SK-N-SH (cell line): ENCODE measurements at regions not wholly inside any gene's neighbourhood (a gene's known extent, or its start where the extent isn't known, plus 50 kb on each side); places are given as distances from the start of the nearest gene placed in this dataset.

Experiments
- CTCF ChIA-PET: fragments of 300-600, 350-600 bp; formaldehyde crosslinking; extraction: SDS; loops from one replicate; lab custom pipeline; 2021; lab: Yijun Ruan, JAX
- POLR2A ChIA-PET: fragments of 350-600 bp; sonication (Branson Sonifier 250); formaldehyde crosslinking; extraction: SDS; loops from one replicate; lab custom pipeline; 2020; ENCODE audit warnings: antibody characterized with exemption, inconsistent platforms; lab: Yijun Ruan, JAX
- DNase-seq: peaks from one replicate; pipeline ENCODE4 v3.0.0; 2012
- H2AFZ ChIP-seq: fragments of 200-600 bp; sonication (generic); 2 replicates; pipeline ENCODE4 v1.8.1; 2016; ENCODE audit warnings: antibody characterized with exemption, mild to moderate bottlenecking, low read depth
- H3F3A ChIP-seq: fragments of 200-600 bp; sonication (generic); replicated peaks from 2 replicates; pipeline ENCODE3; 2016; ENCODE audit warnings: antibody characterized with exemption, mild to moderate bottlenecking; ENCODE audit not compliant: insufficient read depth
- H3K27ac ChIP-seq, 2 experiments: fragments of 200-500 bp in 1 of 2; fragments of 200-600 bp in 1 of 2; sonication (Bioruptor generic) in 1 of 2; sonication (generic), shearing (Covaris generic) in 1 of 2; 2 replicates each; pipeline versions ENCODE4 v1.5.1 to v1.6.1; 2014 to 2016; ENCODE audit warnings: low read depth in 2 of 2, inconsistent platforms in 1 of 2, low read length in 1 of 2, mild to moderate bottlenecking in 1 of 2, mixed read lengths in 1 of 2
- H3K27me3 ChIP-seq: fragments of 200-600 bp; sonication (generic), shearing (Covaris generic); 2 replicates; pipeline ENCODE4 v1.6.1; 2016; ENCODE audit warnings: mixed run types; ENCODE audit not compliant: insufficient read depth
- H3K36me3 ChIP-seq, 2 experiments: fragments of 200-500 bp in 1 of 2; fragments of 200-600 bp in 1 of 2; sonication (Bioruptor generic) in 1 of 2; sonication (generic) in 1 of 2; replicated peaks in 1 of 2; 2 replicates each; pipeline versions ENCODE3 to v1.5.1; 2014 to 2016; ENCODE audit warnings: low read length in 1 of 2, mild to moderate bottlenecking in 1 of 2; ENCODE audit not compliant: insufficient read depth in 2 of 2, control insufficient read depth in 1 of 2
- H3K4me1 ChIP-seq, 2 experiments: fragments of 200-500 bp in 1 of 2; fragments of 200-600 bp in 1 of 2; sonication (Bioruptor generic) in 1 of 2; sonication (generic), shearing (Covaris generic) in 1 of 2; 2 replicates each; pipeline versions ENCODE4 v1.5.1 to v1.6.1; 2014 to 2016; ENCODE audit warnings: low read depth in 1 of 2, low read length in 1 of 2, mixed run types in 1 of 2; ENCODE audit not compliant: insufficient read depth in 2 of 2, control insufficient read depth in 1 of 2
- H3K4me2 ChIP-seq: fragments of 200-600 bp; sonication (generic), shearing (Covaris generic); 2 replicates; pipeline ENCODE4 v1.6.1; 2017; ENCODE audit warnings: mixed run types
- H3K4me3 ChIP-seq, 2 experiments: fragments of 200-500 bp in 1 of 2; fragments of 200-600 bp in 1 of 2; sonication (Bioruptor generic) in 1 of 2; sonication (generic), shearing (Covaris generic) in 1 of 2; 2 replicates each; pipeline versions ENCODE4 v1.5.1 to v1.8.1; 2014 to 2016; ENCODE audit warnings: low read depth in 2 of 2, inconsistent platforms in 1 of 2, low read length in 1 of 2, mild to moderate bottlenecking in 1 of 2, mixed read lengths in 1 of 2, moderate library complexity in 1 of 2
- H3K79me2 ChIP-seq: fragments of 200-600 bp; sonication (generic); 2 replicates; pipeline ENCODE4 v1.8.1; 2017; ENCODE audit warnings: mild to moderate bottlenecking; ENCODE audit not compliant: insufficient read depth
- H3K9ac ChIP-seq: fragments of 200-600 bp; sonication (generic); 2 replicates; pipeline ENCODE4 v1.6.1; 2017; ENCODE audit warnings: mixed run types
- H3K9me2 ChIP-seq: fragments of 200-600 bp; sonication (generic); 2 replicates; pipeline ENCODE4 v1.6.1; 2017; ENCODE audit warnings: mixed run types
- H3K9me3 ChIP-seq: fragments of 200-600 bp; sonication (generic); 2 replicates; pipeline ENCODE4 v1.6.1; 2017; ENCODE audit warnings: mixed run types, mild to moderate bottlenecking, moderate library complexity
- H4K20me1 ChIP-seq: fragments of 200-600 bp; sonication (generic); 2 replicates; pipeline ENCODE4 v1.6.1; 2017; ENCODE audit warnings: mild to moderate bottlenecking, mixed run types; ENCODE audit not compliant: insufficient read depth
- ELF1 ChIP-seq: IDR thresholded peaks from 2 replicates; pipeline ENCODE4 v1.4.0; 2012
- EP300 ChIP-seq, 2 experiments: IDR thresholded peaks; 2 replicates each; pipeline versions ENCODE4 v1.4.0 to v1.6.1; 2012; ENCODE audit warnings: borderline replicate concordance in 1 of 2, low read depth in 1 of 2, low read length in 1 of 2
- FOXM1 ChIP-seq: IDR thresholded peaks from 2 replicates; pipeline ENCODE4 v1.4.0; 2012; ENCODE audit warnings: low read depth, mild to moderate bottlenecking
- GABPA ChIP-seq: IDR thresholded peaks from 2 replicates; pipeline ENCODE4 v1.4.0; 2012; ENCODE audit warnings: low read depth, mild to moderate bottlenecking
- GATA2 ChIP-seq: sonication (generic); formaldehyde crosslinking; IDR thresholded peaks from 2 replicates; pipeline ENCODE4 v1.5.0; 2020; ENCODE audit warnings: mild to moderate bottlenecking, missing genetic modification reagents
- JUND ChIP-seq: IDR thresholded peaks from 2 replicates; pipeline ENCODE4 v1.4.0; 2012
- POLR2AphosphoS5 ChIP-seq: IDR thresholded peaks from 2 replicates; pipeline ENCODE4 v1.6.1; 2012; ENCODE audit warnings: low read depth, low read length
- SIN3A ChIP-seq: IDR thresholded peaks from 2 replicates; pipeline ENCODE4 v1.6.1; 2012; ENCODE audit warnings: low read depth, mild to moderate bottlenecking, low read length, moderate library complexity, borderline replicate concordance
- SMC3 ChIP-seq: IDR thresholded peaks from 2 replicates; pipeline ENCODE4 v1.6.1; 2012; ENCODE audit warnings: low read depth, low read length, improper control_type of control experiment
- TAF1 ChIP-seq: IDR thresholded peaks from 2 replicates; pipeline ENCODE4 v1.6.1; 2012; ENCODE audit warnings: low read depth, mild to moderate bottlenecking, low read length, moderate library complexity, borderline replicate concordance
- TCF12 ChIP-seq: IDR thresholded peaks from 2 replicates; pipeline ENCODE4 v1.4.0; 2012
- TEAD4 ChIP-seq: IDR thresholded peaks from 2 replicates; pipeline ENCODE4 v1.4.0; 2012; ENCODE audit warnings: mild to moderate bottlenecking, borderline replicate concordance; ENCODE audit not compliant: insufficient read depth
- YY1 ChIP-seq: IDR thresholded peaks from 2 replicates; pipeline ENCODE4 v1.4.0; 2012; ENCODE audit warnings: low read depth, mild to moderate bottlenecking
- WGBS: methylation state at CpG from one replicate; pipeline ENCODE4 v1.1.6; 2017; ENCODE audit warnings: low lambda C conversion rate; 5-methylcytosine and 5-hydroxymethylcytosine counted together
- TF ChIP-seq, protein P1 (sequence below): fragments of 150-350 bp; IDR thresholded peaks from 2 replicates; pipeline ENCODE4 v1.6.1; 2017; ENCODE audit warnings: antibody characterized with exemption, low read length, low read depth, borderline replicate concordance
- TF ChIP-seq, protein P2 (sequence below): IDR thresholded peaks from 2 replicates; pipeline ENCODE4 v1.6.1; 2012; ENCODE audit warnings: mild to moderate bottlenecking, low read depth, low read length, moderate library complexity
- TF ChIP-seq, protein P3 (sequence below): IDR thresholded peaks from 2 replicates; pipeline ENCODE4 v1.4.0; 2012; ENCODE audit warnings: low read depth

DNA sequence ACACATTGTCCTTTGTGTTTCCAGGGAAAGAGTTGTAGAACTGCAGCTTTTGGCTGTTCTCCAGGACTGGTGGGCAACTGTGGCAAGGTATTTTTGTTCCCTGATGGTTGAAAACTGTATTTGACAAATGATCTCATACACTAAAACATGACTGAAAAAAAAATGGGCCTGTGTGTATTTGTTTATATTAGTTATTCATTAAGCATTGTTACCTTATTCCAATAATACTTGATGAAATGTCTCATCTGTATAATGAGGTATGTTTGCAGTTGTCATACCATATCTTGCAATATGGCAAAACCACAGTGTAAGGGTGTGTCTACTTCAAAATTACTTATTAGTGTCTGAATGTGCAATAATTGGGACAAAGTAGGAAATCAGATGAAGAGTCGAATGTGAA is 479.4 kb upstream of the NOVA1 start:
- ChIA-PET POLR2A (no interaction called here), CTCF (no interaction called here)
- H2AFZ ChIP-seq = no peak overlapping the region
- no peaks in the 10 kb centered on the region for H3K9me2 ChIP-seq
- no peaks in the 10 kb centered on the region for H3F3A ChIP-seq
- no peak overlapping the region for H3K9ac ChIP-seq
- no peak for DNase-seq
- no peaks in the 10 kb centered on the region for H3K36me3 ChIP-seq
- no peak overlapping the region for H3K27ac ChIP-seq
- H3K4me3 ChIP-seq = no peak overlapping the region
- WGBS = 47% methylated on average over 1 of the region's 1 CpG
- H4K20me1 ChIP-seq = no peaks in the 10 kb centered on the region
- no peaks in the 10 kb centered on the region for H3K27me3 ChIP-seq
- H3K9me3 ChIP-seq = no peaks in the 10 kb centered on the region
- H3K79me2 ChIP-seq = no peaks in the 10 kb centered on the region
- TF ChIP-seq, protein P1, sequence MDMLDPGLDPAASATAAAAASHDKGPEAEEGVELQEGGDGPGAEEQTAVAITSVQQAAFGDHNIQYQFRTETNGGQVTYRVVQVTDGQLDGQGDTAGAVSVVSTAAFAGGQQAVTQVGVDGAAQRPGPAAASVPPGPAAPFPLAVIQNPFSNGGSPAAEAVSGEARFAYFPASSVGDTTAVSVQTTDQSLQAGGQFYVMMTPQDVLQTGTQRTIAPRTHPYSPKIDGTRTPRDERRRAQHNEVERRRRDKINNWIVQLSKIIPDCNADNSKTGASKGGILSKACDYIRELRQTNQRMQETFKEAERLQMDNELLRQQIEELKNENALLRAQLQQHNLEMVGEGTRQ = no peak
- TF ChIP-seq SIN3A (no peak), GABPA (no peak), YY1 (no peak), EP300 (IDR thresholded peaks at IDR 0.05; ENCODE audit: borderline replicate concordance in 1 of 2, low read depth in 1 of 2, low read length in 1 of 2) (no peak), JUND (no peak), POLR2AphosphoS5 (no peak), ELF1 (no peak)
- no peak overlapping the region for H3K4me2 ChIP-seq
- no peaks in the 10 kb centered on the region for H3K4me1 ChIP-seq

DNA sequence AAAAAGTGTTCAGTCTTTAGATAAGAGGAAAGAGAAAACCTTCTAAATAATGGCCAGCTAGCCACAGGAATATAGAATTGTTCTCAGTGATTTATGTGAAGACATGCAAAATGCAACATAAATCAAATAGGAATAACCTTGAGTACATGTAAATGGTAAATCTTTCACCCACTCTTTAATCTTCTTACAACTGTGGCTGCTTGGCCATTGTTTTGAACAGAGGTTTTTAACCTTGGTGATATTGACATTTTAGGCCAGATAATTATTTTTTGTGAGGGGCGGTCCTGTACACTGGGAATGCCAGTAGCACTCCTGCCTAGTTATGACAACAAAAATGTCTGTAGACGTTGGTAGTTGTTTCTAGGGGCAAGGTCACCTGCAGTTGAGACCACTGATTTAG is 479.9 kb upstream of the NOVA1 start:
- Histone ChIP-seq H3K79me2 (no peaks in the 10 kb centered on the region), H2AFZ (no peak overlapping the region), H3K9me2 (no peaks in the 10 kb centered on the region), H4K20me1 (no peaks in the 10 kb centered on the region), H3K4me1 (no peaks in the 10 kb centered on the region), H3K9me3 (no peaks in the 10 kb centered on the region), H3K27me3 (no peaks in the 10 kb centered on the region), H3K9ac (no peak overlapping the region), H3K27ac (no peak overlapping the region), H3F3A (no peaks in the 10 kb centered on the region), H3K36me3 (no peaks in the 10 kb centered on the region), H3K4me3 (no peak overlapping the region), H3K4me2 (no peak overlapping the region)
- TF ChIP-seq GATA2 (CRISPR knock-in tag) (no peak), TAF1 (no peak), TCF12 (no peak), FOXM1 (no peak), SMC3 (no peak), ELF1 (no peak), TEAD4 (no peak)
- TF ChIP-seq, protein P2, sequence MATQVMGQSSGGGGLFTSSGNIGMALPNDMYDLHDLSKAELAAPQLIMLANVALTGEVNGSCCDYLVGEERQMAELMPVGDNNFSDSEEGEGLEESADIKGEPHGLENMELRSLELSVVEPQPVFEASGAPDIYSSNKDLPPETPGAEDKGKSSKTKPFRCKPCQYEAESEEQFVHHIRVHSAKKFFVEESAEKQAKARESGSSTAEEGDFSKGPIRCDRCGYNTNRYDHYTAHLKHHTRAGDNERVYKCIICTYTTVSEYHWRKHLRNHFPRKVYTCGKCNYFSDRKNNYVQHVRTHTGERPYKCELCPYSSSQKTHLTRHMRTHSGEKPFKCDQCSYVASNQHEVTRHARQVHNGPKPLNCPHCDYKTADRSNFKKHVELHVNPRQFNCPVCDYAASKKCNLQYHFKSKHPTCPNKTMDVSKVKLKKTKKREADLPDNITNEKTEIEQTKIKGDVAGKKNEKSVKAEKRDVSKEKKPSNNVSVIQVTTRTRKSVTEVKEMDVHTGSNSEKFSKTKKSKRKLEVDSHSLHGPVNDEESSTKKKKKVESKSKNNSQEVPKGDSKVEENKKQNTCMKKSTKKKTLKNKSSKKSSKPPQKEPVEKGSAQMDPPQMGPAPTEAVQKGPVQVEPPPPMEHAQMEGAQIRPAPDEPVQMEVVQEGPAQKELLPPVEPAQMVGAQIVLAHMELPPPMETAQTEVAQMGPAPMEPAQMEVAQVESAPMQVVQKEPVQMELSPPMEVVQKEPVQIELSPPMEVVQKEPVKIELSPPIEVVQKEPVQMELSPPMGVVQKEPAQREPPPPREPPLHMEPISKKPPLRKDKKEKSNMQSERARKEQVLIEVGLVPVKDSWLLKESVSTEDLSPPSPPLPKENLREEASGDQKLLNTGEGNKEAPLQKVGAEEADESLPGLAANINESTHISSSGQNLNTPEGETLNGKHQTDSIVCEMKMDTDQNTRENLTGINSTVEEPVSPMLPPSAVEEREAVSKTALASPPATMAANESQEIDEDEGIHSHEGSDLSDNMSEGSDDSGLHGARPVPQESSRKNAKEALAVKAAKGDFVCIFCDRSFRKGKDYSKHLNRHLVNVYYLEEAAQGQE = no peak
- TF ChIP-seq, protein P3, sequence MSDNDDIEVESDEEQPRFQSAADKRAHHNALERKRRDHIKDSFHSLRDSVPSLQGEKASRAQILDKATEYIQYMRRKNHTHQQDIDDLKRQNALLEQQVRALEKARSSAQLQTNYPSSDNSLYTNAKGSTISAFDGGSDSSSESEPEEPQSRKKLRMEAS = no peak
- WGBS = 25% methylated on average over 2 of the region's 2 CpGs
- no peak for DNase-seq
- ChIA-PET CTCF (no interaction called here), POLR2A (no interaction called here)
